ENCODE measurements at regions not wholly inside any gene's neighbourhood (a gene's known extent, or its start where the extent isn't known, plus 50 kb on each side); places are given as distances from the start of the nearest gene placed in this dataset.

DNA sequence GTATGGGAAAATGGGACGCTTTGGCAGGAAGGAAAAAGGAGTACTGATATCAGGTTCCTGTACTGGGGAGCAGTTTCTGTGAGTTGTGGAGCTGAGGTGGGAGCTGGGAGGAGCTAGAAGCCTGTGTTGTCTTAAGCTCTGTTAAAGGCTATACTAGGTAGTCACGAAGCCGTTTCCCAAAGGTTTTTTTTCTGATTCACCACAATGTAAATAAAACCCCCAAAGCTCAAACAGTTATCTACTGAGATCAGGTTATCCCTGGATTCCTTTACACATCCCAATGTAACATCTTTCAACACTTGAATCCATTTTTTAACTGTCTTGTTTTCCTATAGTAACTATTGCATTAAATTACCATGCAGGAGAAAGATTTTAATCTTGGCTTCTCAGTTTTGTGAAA, 297.4 kb upstream of the SFRP2 start:
- DNase-seq (ENCODE audit: low read depth) = no peak
- H3K4me3 ChIP-seq (ENCODE audit: low read depth, low read length) = no peak overlapping the region
- TF ChIP-seq CTCF (conservative IDR thresholded peaks at IDR 0.05; ENCODE audit: low read depth, low read length) = no peak

GRCh38 chr4:154084864-154085263, 296.0 kb upstream of the SFRP2 start:
- peak; percentile 26 for DNase-seq (ENCODE audit: low read depth)

GRCh38 chr4:154082760-154083535, 294.1 kb upstream of the SFRP2 start:
- peak; percentile 43 for DNase-seq (ENCODE audit: low read depth)
- H3K4me3 ChIP-seq (ENCODE audit: low read depth, low read length) = no peak overlapping the region
- peak; percentile 62 for TF ChIP-seq CTCF (conservative IDR thresholded peaks at IDR 0.05; ENCODE audit: low read depth, low read length)

More at GRCh38 chr4:154084864-154085263, 296.0 kb upstream of the SFRP2 start:
- TF ChIP-seq CTCF (conservative IDR thresholded peaks at IDR 0.05; ENCODE audit: low read depth, low read length) = no peak
- no peak overlapping the region for H3K4me3 ChIP-seq (ENCODE audit: low read depth, low read length)

DNA sequence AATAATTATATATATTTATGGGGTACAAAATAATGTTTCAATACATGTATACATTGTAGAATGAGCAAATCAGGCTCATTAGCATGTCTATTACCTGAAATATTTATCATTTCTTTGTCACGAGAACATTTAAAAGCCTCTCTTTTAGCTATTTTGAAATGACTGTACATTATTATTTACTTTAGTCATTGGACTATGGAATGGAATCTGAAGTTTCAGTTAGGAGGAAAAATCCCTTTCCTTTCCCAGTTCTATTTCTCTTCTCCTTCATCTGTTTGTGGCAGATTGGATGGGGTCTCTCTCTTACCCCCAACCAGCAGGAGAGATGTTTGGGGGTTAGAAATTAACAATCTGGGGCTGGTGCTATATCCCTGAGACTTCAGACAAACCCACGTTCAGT, 292.5 kb upstream of the SFRP2 start:
- no peak overlapping the region for H3K4me3 ChIP-seq (ENCODE audit: low read depth, low read length)
- TF ChIP-seq CTCF (conservative IDR thresholded peaks at IDR 0.05; ENCODE audit: low read depth, low read length) = no peak
- DNase-seq (ENCODE audit: low read depth) = no peak

GRCh38 chr4:154078504-154079350, 289.8 kb upstream of the SFRP2 start:
- no peak for DNase-seq (ENCODE audit: low read depth)
- H3K4me3 ChIP-seq (ENCODE audit: low read depth, low read length) = no peak overlapping the region
- TF ChIP-seq CTCF (conservative IDR thresholded peaks at IDR 0.05; ENCODE audit: low read depth, low read length) = no peak

GRCh38 chr4:154076921-154077320, 288.0 kb upstream of the SFRP2 start:
- H3K4me3 ChIP-seq (ENCODE audit: low read depth, low read length) = no peak overlapping the region
- DNase-seq (ENCODE audit: low read depth) = peak; percentile 50
- no peak for TF ChIP-seq CTCF (conservative IDR thresholded peaks at IDR 0.05; ENCODE audit: low read depth, low read length)

All from choroid plexus epithelial cell (primary cell).